GM12892 (cell line): ENCODE measurements at regions not wholly inside any gene's neighbourhood (a gene's known extent, or its start where the extent isn't known, plus 50 kb on each side); places are given as distances from the start of the nearest gene placed in this dataset.

Experiments
- POLR2A ChIP-seq: IDR thresholded peaks from 2 replicates; pipeline ENCODE4 v1.6.1; 2011; ENCODE audit warnings: low read depth, low read length, control low read depth
- POLR2AphosphoS5 ChIP-seq: IDR thresholded peaks from 2 replicates; pipeline ENCODE4 v1.6.1; 2011; ENCODE audit warnings: low read depth, low read length, control low read depth

- TF ChIP-seq POLR2A (no peak), POLR2AphosphoS5 (no peak)
Measured at GRCh38 chr17:77892031-77892430, 66.5 kb upstream of the TNRC6C start.
